ENCODE measurements at regions not wholly inside any gene's neighbourhood (a gene's known extent, or its start where the extent isn't known, plus 50 kb on each side); places are given as distances from the start of the nearest gene placed in this dataset.

DNA sequence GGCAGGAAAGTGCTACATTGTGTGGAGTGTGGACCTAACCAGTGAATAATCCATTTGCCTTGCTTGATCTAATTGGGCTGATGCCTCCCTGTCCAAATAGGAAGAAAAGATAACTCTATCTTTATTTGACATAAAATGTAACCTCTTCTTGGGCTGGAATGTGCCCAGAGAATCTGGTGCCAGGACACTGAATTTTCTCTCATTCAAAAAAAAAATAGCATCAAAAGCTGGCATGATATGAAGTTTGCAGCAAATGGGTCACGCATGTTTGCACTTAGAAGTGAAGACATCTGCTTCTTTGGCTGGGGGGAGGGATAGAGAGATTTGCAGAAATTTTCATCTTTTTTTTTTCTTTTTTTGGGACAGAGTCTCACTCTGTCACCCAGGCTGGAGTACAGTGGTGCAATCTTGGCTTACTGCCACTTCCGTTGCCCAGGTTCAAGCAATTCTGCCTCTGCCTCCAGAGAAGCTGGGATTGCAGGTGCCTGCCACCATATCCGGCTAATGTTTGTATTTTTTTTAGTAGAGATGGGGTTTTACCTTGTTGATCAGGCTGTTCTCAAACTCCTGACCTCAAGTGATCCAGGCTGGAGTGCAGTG is 478.2 kb upstream of the EEF2KMT start:
- TF ChIP-seq EP300 (IDR thresholded peaks at IDR 0.05): no peak
- TF ChIP-seq CTCF (IDR thresholded peaks at IDR 0.05): no peak
